Mesendoderm (in vitro differentiated cells): ENCODE measurements at regions not wholly inside any gene's neighbourhood (a gene's known extent, or its start where the extent isn't known, plus 50 kb on each side); places are given as distances from the start of the nearest gene placed in this dataset.

ENCODE experiments used
- DNase-seq: peaks from one replicate; pipeline ENCODE4 v3.0.0; 2013
- H2AK5ac ChIP-seq: 2 replicates; pipeline ENCODE4 v1.6.1; 2013; ENCODE audit warnings: low read length, inconsistent platforms
- H2BK120ac ChIP-seq: 2 replicates; pipeline ENCODE4 v1.6.1; 2013; ENCODE audit warnings: low read depth, mild to moderate bottlenecking, low read length, moderate library complexity, mixed read lengths
- H2BK15ac ChIP-seq: replicated peaks from 2 replicates; pipeline ENCODE4 v1.6.1; 2013; ENCODE audit warnings: low read depth, mild to moderate bottlenecking, moderate library complexity
- H2BK5ac ChIP-seq: 2 replicates; pipeline ENCODE4 v1.6.1; 2013; ENCODE audit warnings: low read length, inconsistent platforms
- H3K18ac ChIP-seq: 2 replicates; pipeline ENCODE4 v1.6.1; 2013; ENCODE audit warnings: mild to moderate bottlenecking, low read length, mixed read lengths
- H3K23ac ChIP-seq: one replicate; pipeline ENCODE4 v1.6.1; 2013; ENCODE audit warnings: low read length
- H3K27ac ChIP-seq: 2 replicates; pipeline ENCODE4 v1.5.1; 2013; ENCODE audit warnings: low read depth, mild to moderate bottlenecking, inconsistent platforms, low read length, moderate library complexity
- H3K27me3 ChIP-seq: 2 replicates; pipeline ENCODE4 v1.6.1; 2013; ENCODE audit warnings: low read length, control low read depth, mild to moderate bottlenecking, inconsistent platforms; ENCODE audit not compliant: insufficient read depth, poor library complexity
- H3K36me3 ChIP-seq: 2 replicates; pipeline ENCODE4 v1.6.1; 2013; ENCODE audit warnings: low read length, inconsistent platforms; ENCODE audit not compliant: control insufficient read depth, insufficient read depth
- H3K4ac ChIP-seq: one replicate; pipeline ENCODE4 v1.6.1; 2013; ENCODE audit warnings: low read depth, mild to moderate bottlenecking, low read length, moderate library complexity
- H3K4me1 ChIP-seq: 2 replicates; pipeline ENCODE4 v1.6.1; 2013; ENCODE audit warnings: low read depth, low read length, inconsistent platforms; ENCODE audit not compliant: control insufficient read depth
- H3K4me2 ChIP-seq: 2 replicates; pipeline ENCODE4 v1.6.1; 2013; ENCODE audit warnings: low read length
- H3K4me3 ChIP-seq: 2 replicates; pipeline ENCODE4 v1.5.1; 2013; ENCODE audit warnings: mild to moderate bottlenecking, low read length
- H3K56ac ChIP-seq: one replicate; pipeline ENCODE4 v1.6.1; 2013; ENCODE audit warnings: low read length
- H3K79me1 ChIP-seq: 2 replicates; pipeline ENCODE4 v1.6.1; 2013; ENCODE audit warnings: low read length, inconsistent platforms
- H3K79me2 ChIP-seq: 2 replicates; pipeline ENCODE4 v1.6.1; 2013; ENCODE audit warnings: mild to moderate bottlenecking, low read length; ENCODE audit not compliant: control insufficient read depth, insufficient read depth
- H3K9ac ChIP-seq: 2 replicates; pipeline ENCODE4 v1.6.1; 2013; ENCODE audit warnings: low read length, inconsistent platforms
- H4K5ac ChIP-seq: one replicate; pipeline ENCODE4 v1.6.1; 2013; ENCODE audit warnings: low read length
- H4K8ac ChIP-seq: one replicate; pipeline ENCODE4 v1.6.1; 2013; ENCODE audit warnings: low read depth, mild to moderate bottlenecking, control low read depth, low read length, moderate library complexity
- WGBS: extraction: QIAGEN DNeasy Blood & Tissue Kit; methylation state at CpG from one replicate; pipeline ENCODE4 v1.1.7; 2013; ENCODE audit warnings: low lambda C conversion rate, missing lambda C conversion rate; ENCODE audit not compliant: insufficient coverage; ENCODE audit errors: extremely low coverage; 5-methylcytosine and 5-hydroxymethylcytosine counted together

GRCh38 chr17:70774339-70775117 lies 605.2 kb downstream of the KCNJ2 start:
- Histone ChIP-seq H4K8ac (no peak overlapping the region), H3K79me1 (no peaks in the 10 kb centered on the region), H3K9ac (no peak overlapping the region), H3K23ac (no peak overlapping the region), H2AK5ac (no peak overlapping the region), H3K27ac (no peak overlapping the region), H3K4me1 (peaks cover 3% of the 10 kb centered on the region), H3K4me2 (no peak overlapping the region), H2BK5ac (no peak overlapping the region), H3K27me3 (no peaks in the 10 kb centered on the region), H2BK120ac (no peak overlapping the region), H3K36me3 (no peaks in the 10 kb centered on the region), H3K4me3 (no peak overlapping the region), H2BK15ac (no peak overlapping the region), H3K56ac (no peak overlapping the region), H3K79me2 (no peaks in the 10 kb centered on the region), H3K4ac (no peak overlapping the region), H4K5ac (no peak overlapping the region), H3K18ac (no peak overlapping the region)
- DNase-seq, result no peak

GRCh38 chr17:70775679-70776078 lies 606.3 kb downstream of the KCNJ2 start:
- H2BK120ac ChIP-seq, result no peak overlapping the region

GRCh38 chr17:70776441-70776840 lies 607.1 kb downstream of the KCNJ2 start:
- Histone ChIP-seq H3K79me2 (no peaks in the 10 kb centered on the region), H4K5ac (no peak overlapping the region), H2BK120ac (no peak overlapping the region), H3K27ac (no peak overlapping the region), H3K36me3 (no peaks in the 10 kb centered on the region), H3K4me1 (no peaks in the 10 kb centered on the region), H3K56ac (no peak overlapping the region), H3K4me2 (no peak overlapping the region), H2BK5ac (no peak overlapping the region), H2AK5ac (no peak overlapping the region), H4K8ac (no peak overlapping the region), H3K27me3 (no peaks in the 10 kb centered on the region), H3K18ac (no peak overlapping the region), H3K79me1 (no peaks in the 10 kb centered on the region), H3K4ac (no peak overlapping the region), H2BK15ac (no peak overlapping the region), H3K4me3 (no peak overlapping the region), H3K23ac (no peak overlapping the region), H3K9ac (no peak overlapping the region)
- DNase-seq, result no peak
- no CpG with 5 or more reads among the region's 3 CpGs for WGBS

More at GRCh38 chr17:70775679-70776078, 606.3 kb downstream of the KCNJ2 start:
- Histone ChIP-seq H4K8ac (no peak overlapping the region), H2BK15ac (no peak overlapping the region), H3K4me2 (no peak overlapping the region), H4K5ac (no peak overlapping the region), H3K4me1 (no peaks in the 10 kb centered on the region), H2BK5ac (no peak overlapping the region), H3K4ac (no peak overlapping the region), H3K18ac (no peak overlapping the region), H3K4me3 (no peak overlapping the region), H3K27me3 (no peaks in the 10 kb centered on the region), H3K23ac (no peak overlapping the region), H3K79me2 (no peaks in the 10 kb centered on the region), H3K56ac (no peak overlapping the region), H3K79me1 (no peaks in the 10 kb centered on the region), H3K27ac (no peak overlapping the region), H3K9ac (no peak overlapping the region), H3K36me3 (no peaks in the 10 kb centered on the region), H2AK5ac (no peak overlapping the region)
- WGBS, result no CpG with 5 or more reads among the region's 2 CpGs
- no peak for DNase-seq

GRCh38 chr17:70780031-70780430 lies 610.7 kb downstream of the KCNJ2 start:
- Histone ChIP-seq H2AK5ac (no peak overlapping the region), H3K36me3 (no peaks in the 10 kb centered on the region), H2BK5ac (no peak overlapping the region), H4K5ac (no peak overlapping the region), H3K79me1 (no peaks in the 10 kb centered on the region), H3K79me2 (no peaks in the 10 kb centered on the region), H3K18ac (no peak overlapping the region), H3K9ac (no peak overlapping the region), H3K4me1 (no peaks in the 10 kb centered on the region), H2BK120ac (no peak overlapping the region), H2BK15ac (no peak overlapping the region), H3K23ac (no peak overlapping the region), H3K4me3 (no peak overlapping the region), H4K8ac (no peak overlapping the region), H3K4me2 (no peak overlapping the region), H3K4ac (no peak overlapping the region), H3K56ac (no peak overlapping the region), H3K27me3 (no peaks in the 10 kb centered on the region), H3K27ac (no peak overlapping the region)
- DNase-seq, result no peak
- no CpG with 5 or more reads among the region's 2 CpGs for WGBS

- Histone ChIP-seq H2AK5ac (no peak overlapping the region), H4K5ac (no peak overlapping the region), H3K4ac (no peak overlapping the region), H3K4me3 (no peak overlapping the region), H3K18ac (no peak overlapping the region), H4K8ac (no peak overlapping the region), H2BK120ac (no peak overlapping the region), H3K4me1 (no peaks in the 10 kb centered on the region), H3K79me2 (no peaks in the 10 kb centered on the region), H3K27ac (no peak overlapping the region), H3K36me3 (no peaks in the 10 kb centered on the region), H3K56ac (no peak overlapping the region), H3K79me1 (no peaks in the 10 kb centered on the region), H3K27me3 (no peaks in the 10 kb centered on the region), H2BK5ac (no peak overlapping the region), H2BK15ac (no peak overlapping the region), H3K23ac (no peak overlapping the region), H3K4me2 (no peak overlapping the region), H3K9ac (no peak overlapping the region)
- no CpG with 5 or more reads among the region's 2 CpGs for WGBS
- DNase-seq, result no peak
These were observed 616.7 kb downstream of the KCNJ2 start for GRCh38 chr17:70786081-70786480.

- Histone ChIP-seq H3K56ac (no peak overlapping the region), H2BK5ac (no peak overlapping the region), H3K79me2 (no peaks in the 10 kb centered on the region), H3K4me1 (no peaks in the 10 kb centered on the region), H3K4me3 (no peak overlapping the region), H3K9ac (no peak overlapping the region), H3K4me2 (no peak overlapping the region), H4K8ac (no peak overlapping the region), H2BK120ac (no peak overlapping the region), H3K36me3 (no peaks in the 10 kb centered on the region), H3K27ac (no peak overlapping the region), H4K5ac (no peak overlapping the region), H3K4ac (no peak overlapping the region), H3K79me1 (no peaks in the 10 kb centered on the region), H3K23ac (no peak overlapping the region), H2AK5ac (no peak overlapping the region), H3K27me3 (no peaks in the 10 kb centered on the region), H2BK15ac (no peak overlapping the region), H3K18ac (no peak overlapping the region)
- no peak for DNase-seq
- WGBS, result no CpG with 5 or more reads among the region's 3 CpGs
These were observed 618.5 kb downstream of the KCNJ2 start for GRCh38 chr17:70787721-70788300.
